GM10266 (cell line): ENCODE measurements at regions not wholly inside any gene's neighbourhood (a gene's known extent, or its start where the extent isn't known, plus 50 kb on each side); places are given as distances from the start of the nearest gene placed in this dataset.

Source experiments
- DNase-seq: peaks from one replicate; pipeline ENCODE4 v3.0.0; 2012; ENCODE audit errors: extremely low spot score
- TF ChIP-seq, protein P1 (sequence below): IDR thresholded peaks from 2 replicates; pipeline ENCODE4 v1.5.1; 2012; ENCODE audit warnings: mild to moderate bottlenecking, low read depth; ENCODE audit not compliant: control insufficient read depth, insufficient read depth; ENCODE audit errors: missing control alignments

DNA sequence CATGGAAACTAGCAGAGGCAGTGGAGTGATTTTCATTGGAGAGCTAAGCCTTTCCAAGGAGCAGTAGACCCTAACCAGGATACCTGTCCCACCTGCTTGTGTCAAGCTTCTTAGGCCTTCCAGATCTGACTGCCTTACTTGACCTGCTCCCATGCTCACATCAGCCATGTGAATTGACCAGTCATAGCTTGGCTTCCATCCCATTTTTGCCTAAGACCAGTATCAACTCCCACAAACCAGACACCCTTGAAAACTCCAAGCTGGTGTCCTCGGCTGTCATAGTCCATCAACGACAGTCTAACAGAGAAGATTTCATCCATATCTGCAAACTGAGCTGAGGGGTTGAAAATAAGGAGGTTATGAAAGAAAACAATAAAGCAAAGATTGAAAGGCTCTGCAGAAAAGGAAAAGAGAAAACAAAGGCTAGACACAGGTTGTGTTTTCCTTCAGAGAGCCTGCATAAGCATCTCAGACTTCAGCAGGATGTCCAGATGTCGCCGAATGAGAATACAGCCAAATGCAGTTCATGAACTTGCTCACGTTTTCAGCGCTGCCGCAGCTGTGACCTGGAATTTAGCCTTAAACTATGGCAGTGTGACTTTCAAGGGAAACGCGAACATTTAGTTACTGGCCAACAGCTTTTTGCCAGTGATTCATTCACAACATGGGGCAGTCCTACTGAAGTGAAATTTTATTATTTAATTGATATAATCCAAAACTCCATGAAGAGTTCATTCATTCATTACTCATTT is 868.1 kb upstream of the ID2 start:
- DNase-seq, result no peak
- TF ChIP-seq, protein P1, sequence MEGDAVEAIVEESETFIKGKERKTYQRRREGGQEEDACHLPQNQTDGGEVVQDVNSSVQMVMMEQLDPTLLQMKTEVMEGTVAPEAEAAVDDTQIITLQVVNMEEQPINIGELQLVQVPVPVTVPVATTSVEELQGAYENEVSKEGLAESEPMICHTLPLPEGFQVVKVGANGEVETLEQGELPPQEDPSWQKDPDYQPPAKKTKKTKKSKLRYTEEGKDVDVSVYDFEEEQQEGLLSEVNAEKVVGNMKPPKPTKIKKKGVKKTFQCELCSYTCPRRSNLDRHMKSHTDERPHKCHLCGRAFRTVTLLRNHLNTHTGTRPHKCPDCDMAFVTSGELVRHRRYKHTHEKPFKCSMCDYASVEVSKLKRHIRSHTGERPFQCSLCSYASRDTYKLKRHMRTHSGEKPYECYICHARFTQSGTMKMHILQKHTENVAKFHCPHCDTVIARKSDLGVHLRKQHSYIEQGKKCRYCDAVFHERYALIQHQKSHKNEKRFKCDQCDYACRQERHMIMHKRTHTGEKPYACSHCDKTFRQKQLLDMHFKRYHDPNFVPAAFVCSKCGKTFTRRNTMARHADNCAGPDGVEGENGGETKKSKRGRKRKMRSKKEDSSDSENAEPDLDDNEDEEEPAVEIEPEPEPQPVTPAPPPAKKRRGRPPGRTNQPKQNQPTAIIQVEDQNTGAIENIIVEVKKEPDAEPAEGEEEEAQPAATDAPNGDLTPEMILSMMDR, result no peak

GRCh38 chr2:7815726-7816125 is 866.1 kb upstream of the ID2 start:
- TF ChIP-seq, protein P1, result no peak
- DNase-seq, result no peak

GRCh38 chr2:7816233-7816632 is 865.6 kb upstream of the ID2 start:
- DNase-seq, result no peak
- TF ChIP-seq, protein P1, result no peak

GRCh38 chr2:7816944-7817343 is 864.9 kb upstream of the ID2 start:
- no peak for DNase-seq
- TF ChIP-seq, protein P1, result no peak

DNA sequence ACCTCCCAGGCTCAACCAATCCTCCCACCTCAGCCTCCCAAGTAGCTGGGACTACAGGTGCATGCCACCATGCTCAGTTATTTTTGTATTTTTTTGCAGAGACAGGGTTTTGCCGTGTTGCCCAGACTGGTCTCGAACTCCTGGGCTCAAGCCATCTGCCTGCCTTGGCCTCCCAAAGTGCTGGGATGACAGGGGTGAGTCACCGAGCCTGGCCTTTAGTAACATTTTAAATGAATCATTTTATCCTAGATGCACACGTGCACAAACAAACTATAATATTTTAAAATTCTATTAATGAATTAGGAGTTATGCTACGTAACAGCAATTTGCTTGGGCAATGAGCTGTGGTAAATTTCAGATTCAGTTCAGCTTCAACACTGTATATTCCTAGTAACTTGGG is 862.5 kb upstream of the ID2 start:
- TF ChIP-seq, protein P1, result no peak
- no peak for DNase-seq

- TF ChIP-seq, protein P1, result no peak
- no peak for DNase-seq
These were observed 862.0 kb upstream of the ID2 start for GRCh38 chr2:7819850-7820249.

DNA sequence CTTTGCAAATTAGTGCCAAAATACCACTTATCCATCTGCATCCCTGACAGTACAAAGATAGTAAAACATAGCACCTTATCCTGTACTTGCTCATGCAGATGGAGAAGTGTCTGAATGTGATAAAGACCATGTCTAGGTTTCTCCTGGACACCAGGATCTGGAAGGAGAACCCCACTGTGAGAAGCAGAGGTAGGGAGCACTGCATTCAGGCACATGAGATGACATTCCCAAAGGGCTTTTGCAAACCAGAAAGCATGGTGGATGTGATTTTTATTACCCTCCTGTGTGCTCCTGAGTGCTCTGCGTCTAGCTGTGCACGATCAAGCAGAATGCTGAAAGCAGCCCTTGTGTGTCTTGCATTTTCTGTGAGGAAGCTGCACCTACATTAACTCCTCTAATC is 857.6 kb upstream of the ID2 start:
- TF ChIP-seq, protein P1, result no peak
- DNase-seq, result no peak
